Central memory CD4-positive, alpha-beta T cell (primary cell): ENCODE measurements at regions not wholly inside any gene's neighbourhood (a gene's known extent, or its start where the extent isn't known, plus 50 kb on each side); places are given as distances from the start of the nearest gene placed in this dataset.
"Not testable (repeated sequence)": the region's sequence is repeated elsewhere in the genome, so short reads cannot be mapped to it uniquely, and the experiment has no call there.

Source experiments
- DNase-seq: peaks from one replicate; pipeline ENCODE4 v3.0.0; 2022

DNA sequence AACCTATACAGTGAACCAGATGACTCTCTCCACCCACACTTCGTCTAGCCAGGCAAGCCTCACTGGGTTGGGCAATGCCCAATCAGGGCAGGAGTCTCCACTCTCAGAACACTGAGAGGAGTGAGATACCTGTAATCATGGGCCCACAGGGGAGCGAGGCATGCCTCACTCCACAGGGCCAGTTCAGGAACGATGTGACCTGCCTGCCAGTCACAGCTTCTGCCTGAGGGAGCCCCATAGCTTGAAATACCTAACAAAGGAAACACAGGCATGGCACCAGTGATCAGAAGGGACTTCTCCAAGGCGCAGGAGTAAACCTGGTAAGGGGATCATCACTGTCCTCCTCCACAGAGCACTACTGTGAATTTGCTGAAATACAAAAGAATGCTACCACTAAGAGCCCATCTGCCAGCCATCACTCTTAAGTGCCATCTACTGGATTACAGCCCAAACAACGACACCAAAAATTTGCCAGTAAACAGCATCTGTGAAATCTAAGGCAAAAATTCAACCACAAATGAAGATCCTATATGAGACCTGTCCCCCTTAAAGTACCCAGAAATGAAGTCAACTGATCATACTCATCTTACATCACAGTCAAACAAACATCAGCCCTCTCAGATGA, 689.9 kb upstream of the SEMA6D start:
- no peak for DNase-seq

DNA sequence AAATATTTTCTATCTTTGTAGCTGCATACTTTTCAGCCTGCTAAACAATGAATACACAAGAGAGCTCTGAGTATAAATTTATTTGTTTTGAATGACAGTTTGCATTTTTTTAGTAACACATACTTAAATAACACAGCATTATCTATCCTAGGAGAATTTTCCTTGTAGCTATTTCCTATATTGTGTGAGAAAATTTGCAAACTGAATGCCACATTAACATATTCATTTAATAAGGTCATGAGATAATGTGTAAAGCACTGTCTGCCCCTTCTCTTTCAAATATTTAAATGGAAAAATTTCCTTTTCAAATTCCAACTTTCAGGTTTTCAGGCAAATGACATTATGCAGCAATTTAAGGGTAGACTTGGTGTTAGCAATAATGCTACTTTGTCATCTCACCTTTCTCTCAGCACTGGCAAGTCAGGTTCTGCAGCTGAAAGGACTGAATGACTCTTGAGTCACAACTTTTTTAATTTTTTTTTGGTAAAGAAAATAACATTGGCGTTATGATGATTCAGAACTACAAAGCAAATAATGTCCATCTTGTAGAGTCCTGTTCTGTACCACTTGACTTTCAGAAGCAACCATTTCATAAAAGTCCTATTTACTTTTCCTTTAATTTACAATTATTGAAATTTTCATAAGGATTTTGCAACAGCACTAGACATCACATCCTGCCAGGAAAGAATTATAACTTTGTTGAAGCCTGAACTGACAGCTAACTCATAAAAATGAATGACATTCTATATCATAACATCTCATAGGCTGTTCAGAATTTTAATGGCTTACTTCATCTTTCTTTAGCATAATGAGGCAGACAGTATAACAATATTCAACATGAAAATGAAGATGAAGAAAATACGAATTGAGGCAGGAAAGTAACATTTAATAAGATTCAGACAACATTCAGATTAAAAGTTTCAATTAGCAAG, 681.6 kb upstream of the SEMA6D start:
- no peak for DNase-seq

DNA sequence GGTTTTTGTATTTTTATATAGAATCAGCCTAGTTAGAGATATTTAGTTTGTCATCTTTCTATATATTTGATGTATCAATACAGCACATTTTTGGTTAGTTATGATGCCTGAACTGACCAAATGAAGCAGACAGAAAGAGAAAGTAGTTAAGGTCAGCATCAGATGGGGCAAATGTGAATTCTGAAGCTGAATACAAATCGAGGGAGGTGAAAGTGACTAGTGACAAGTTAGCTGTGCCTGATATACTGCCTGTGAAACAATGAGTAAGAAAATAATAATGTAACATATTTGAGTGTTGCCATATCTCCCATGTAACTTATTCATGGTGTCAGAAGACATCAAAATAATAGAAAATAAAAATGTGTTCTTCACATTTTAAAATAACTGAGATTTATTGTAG, 680.3 kb upstream of the SEMA6D start:
- no peak for DNase-seq

DNA sequence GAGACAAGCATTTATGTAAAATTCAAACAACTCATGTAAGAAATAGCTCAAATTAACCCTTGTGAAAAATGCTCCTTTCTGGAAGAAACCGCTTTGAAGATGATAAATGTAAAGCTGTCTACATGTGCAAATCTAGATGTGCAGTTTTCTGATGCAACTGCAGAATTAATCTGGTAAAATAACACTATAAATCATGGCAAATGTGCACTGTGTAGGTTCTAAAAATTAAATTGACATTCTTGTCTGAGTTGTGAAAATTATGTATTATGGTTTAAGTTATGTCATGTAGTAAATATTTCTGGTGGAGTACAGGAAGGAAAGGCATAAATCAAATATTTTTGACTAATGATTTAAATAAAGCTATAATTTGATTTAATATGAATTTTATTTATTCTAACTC, 678.1 kb upstream of the SEMA6D start:
- DNase-seq = no peak

DNA sequence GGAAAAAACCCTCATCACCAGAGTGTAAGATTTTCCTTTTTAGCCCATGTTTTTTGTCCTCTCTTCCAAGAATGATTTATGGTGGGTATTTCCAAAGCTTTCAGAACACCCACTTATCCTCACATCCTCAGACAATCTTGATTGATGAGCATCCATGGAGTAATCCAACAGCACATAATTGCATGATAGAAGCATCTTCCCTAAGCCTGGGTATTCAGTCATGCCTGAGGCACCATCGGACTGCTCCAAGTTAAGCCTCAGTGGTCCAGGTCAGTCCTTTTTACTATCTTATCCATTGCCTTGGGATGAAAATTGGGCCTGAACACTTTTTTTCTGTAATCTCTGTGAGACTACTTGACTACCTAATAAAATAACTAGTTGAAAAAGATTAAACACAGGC, 676.0 kb upstream of the SEMA6D start:
- no peak for DNase-seq

DNA sequence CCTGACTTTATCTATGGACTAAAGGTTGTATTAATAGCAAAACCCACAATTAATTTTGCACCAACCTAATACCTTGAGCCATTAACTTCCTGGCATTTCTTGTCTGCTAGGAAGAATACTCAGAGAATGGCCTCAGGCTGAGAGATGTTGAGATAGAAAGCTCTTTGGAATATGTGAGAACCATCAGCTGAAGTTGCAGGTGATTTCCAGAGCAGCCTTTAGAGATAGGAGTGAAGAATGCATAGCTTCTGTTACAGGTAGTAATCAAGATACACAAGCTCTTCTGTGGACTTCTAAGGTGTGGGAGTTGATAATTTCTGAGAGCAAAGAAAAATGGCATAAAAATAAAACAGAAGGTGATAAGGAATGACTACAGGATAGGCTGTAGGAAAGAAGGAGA, 669.3 kb upstream of the SEMA6D start:
- DNase-seq = not testable (repeated sequence)

DNA sequence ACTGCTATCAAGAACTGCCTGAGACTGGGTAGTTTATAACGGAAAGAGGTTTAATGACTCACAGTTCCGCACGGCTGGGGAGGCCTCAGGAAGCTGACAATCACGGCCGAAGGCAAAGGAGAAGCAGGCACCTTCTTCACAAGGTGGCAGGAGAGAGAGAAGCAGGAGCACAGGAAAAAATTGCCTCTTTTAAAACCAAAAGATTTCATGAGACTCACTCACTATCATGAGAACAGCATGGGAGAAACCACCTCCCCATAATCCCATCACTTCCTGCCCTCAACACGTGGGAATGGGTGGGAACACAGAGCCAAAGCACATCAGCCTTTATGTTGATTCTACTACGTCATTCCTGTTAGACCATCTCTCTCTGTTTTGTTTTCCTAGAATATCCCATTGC, 650.9 kb upstream of the SEMA6D start:
- no peak for DNase-seq

DNA sequence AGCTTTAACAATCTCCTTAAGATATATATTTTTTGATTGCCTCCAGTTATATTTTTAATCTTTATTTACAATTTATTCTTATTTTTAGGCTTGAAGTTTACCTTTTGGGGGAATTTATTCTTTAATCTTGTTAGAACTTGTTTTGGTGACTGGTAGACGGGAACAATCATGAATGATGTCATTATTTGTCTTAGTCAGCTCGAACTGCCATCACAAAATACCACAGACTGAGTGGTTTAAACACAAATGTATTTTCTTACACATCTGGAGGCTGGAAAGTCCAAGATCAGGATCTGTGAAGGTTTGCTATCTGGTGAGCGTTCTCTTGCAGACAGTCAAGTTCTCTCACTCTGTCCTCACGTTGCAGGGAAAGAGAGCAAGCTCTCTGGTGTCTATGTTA, 639.5 kb upstream of the SEMA6D start:
- not testable (repeated sequence) for DNase-seq

DNA sequence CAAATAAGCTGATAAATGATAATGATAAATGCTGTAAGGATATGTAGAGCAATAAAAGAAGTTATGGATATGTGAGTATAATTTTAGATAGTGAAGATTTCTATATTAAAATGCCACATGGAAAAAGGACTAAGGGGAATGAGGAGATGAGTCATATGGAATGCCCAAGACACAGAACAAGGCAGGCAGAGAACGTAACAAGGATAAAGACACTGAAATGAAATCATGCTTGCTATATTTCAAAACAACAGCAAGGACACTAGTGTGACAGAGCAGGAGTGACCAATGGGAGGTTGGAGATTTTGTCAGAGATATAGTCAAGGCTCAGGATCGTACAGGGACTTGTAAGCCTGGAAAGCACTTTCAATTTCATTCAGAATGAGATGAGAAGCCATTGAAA, 621.5 kb upstream of the SEMA6D start:
- DNase-seq = no peak

DNA sequence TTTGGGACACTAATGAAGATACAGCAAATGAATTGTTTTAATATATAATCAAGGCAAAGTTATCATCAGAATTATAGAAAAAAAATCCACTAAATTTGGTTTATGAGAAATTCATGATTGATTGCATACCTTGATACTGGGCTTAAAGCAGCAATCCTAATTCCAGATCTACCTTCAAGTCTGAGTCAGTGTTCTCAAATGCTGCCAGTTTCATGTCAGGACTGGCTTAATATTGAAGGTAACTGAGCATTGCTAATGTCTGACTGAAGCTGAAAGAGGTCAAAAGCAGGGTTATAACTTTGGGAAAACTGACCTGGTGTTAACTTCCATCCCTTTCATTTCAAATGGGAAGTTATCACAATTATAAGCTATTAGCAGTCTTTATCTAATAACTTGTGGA, 618.8 kb upstream of the SEMA6D start:
- not testable (repeated sequence) for DNase-seq

DNA sequence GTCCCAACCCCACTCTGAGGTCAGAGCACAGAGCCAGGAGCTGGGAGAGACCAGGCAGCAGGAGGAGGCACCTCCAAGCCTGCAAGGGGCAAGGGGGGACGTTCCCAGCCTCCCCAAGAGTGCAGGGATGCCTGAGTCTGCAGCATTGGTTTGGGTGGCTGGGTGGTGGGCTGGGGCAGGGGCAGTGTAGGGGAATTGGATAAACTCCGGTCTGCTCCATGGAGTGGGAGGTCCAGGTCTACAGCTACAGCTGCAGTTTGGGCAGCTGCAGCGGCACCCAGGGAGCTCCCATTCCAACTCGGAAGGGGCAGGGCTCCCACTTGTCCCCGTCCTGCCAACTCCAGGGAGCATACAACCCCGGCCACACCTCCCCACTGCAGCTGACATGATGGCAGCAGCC, 617.5 kb upstream of the SEMA6D start:
- DNase-seq = not testable (repeated sequence)

DNA sequence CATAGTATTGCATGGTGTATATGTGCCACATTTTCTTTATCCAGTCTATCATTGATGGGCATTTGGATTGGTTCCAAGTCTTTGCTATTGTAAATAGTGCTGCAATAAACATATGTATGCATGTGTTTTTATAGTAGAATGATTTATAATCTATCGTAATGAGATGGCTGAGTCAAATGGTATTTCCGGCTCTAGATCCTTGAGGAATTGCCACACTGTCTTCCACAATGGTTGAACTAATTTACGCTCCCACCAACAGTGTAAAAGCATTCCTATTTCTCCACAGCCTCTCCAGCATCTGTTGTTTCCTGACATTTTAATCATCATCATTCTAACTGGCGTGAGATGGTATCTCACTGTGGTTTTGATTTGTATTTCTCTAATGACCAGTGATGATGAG, 608.5 kb upstream of the SEMA6D start:
- DNase-seq = not testable (repeated sequence)

DNA sequence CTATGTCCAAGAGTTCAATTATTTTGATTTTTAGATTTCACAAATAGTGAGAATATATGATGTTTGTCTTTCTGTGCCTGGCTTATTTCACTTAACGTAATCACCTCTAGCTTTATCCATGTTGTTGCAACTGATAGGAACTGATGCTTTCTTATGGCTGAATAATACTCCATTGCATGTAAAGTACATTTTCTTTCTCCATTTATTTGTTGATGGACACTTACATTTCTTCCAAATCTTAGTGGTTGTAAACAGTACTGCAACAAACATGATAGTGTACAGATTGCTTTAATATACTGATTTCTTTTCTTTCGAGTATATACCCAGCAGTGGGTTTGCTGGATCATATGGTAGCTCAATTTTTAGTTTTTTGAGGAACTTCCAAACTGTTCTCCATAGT, 600.6 kb upstream of the SEMA6D start:
- DNase-seq = no peak

DNA sequence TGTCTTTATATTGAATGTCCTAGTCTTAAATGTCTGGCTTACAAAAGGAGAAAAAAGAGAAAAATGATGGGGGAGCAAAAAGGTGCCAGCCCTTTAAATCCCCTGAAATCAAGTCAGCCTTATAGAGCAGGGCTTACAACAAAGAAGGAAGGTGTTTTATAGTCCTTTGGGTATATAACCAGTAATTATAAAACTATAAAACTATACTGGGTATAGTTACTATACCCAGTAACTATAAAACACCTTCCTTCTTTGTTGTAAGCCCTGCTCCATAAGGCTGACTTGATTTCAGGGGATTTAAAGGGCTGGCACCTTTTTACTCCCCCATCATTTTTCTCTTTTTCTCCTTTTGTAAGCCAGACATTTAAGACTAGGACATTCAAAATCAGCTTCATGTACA, 598.0 kb upstream of the SEMA6D start:
- DNase-seq = no peak

DNA sequence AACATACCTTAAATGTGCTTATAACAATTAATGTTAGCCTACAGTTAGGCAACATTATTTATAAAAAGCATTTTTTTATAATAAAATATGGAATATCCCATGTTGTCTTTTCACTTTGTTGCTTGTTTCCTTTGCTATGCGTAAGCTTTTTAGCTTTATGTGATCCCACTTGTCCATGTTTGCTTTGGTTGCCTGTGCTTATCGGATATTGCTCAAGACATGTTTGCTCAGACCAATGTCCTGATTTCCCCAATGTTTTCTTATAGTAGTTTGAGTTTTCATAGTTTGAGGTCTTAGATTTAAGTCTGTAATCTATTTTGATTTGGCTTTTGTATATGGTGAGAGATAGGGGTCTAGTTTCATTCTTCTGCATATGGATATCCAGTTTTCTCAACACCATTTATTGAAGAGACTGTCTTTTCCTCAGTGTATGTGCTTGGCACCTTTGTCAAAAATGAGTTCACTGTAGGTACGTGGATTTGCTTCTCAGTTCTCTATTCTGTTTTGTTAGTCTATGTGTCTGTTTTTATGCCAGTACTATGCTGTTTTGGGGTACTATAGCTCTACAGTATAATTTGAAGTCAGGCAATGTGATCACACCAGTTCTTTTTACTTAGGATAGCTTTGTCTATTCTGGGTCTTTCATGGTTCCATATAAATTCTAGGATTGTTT, 592.7 kb upstream of the SEMA6D start:
- DNase-seq = no peak

DNA sequence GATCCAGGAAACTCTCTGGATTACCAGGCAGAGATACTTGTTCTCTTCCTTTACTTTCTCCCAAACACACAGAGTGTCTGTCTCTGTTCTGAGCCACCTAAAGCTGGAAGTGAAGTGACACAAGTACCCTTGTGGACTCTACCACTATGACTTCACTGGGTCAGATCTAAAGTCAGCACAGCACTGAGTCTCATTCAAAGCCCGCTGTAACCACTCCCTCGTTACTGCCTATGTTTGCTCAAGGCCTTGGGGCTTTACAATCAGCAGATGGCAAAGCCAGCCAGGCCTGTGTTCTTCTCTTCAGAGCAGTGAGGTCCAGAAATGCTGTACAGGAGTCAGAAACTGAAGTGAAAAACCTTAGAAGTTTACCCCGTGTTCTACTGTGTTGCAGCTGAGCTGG, 588.3 kb upstream of the SEMA6D start:
- DNase-seq = no peak

DNA sequence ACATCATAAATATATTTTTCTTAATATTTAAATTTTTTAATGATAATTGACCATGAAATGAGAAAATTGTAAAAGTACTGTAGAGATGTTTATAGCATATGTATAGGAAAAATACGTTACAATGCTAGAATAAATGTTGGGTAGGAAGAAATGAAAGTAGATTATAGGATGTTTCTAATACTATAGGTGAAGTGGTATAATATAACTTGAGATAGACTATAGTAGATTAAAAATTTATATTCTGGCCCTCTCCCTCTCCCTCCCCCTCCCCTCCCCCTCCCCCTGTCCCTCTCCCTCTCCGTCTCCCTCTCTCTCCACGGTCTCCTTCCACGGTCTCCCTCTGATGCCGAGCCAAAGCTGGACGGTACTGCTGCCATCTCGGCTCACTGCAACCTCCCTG, 585.9 kb upstream of the SEMA6D start:
- not testable (repeated sequence) for DNase-seq

DNA sequence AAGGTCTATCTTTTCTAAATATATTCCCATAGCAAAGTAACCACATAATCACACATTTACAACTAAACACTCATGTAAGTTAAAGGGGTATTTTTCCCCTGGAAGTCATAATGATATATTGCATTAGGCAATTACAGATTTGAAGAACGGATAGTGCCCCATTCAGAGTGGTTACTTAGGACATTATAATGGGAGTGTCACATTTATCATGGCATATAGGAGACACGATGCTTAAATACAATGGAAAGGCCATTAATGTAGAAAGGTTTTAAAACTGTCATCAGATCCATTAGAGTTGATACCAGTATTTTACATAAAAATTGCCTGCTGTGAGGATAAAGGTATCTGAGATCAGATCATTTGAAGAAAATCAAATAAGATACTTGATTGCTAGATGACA, 582.0 kb upstream of the SEMA6D start:
- no peak for DNase-seq

DNA sequence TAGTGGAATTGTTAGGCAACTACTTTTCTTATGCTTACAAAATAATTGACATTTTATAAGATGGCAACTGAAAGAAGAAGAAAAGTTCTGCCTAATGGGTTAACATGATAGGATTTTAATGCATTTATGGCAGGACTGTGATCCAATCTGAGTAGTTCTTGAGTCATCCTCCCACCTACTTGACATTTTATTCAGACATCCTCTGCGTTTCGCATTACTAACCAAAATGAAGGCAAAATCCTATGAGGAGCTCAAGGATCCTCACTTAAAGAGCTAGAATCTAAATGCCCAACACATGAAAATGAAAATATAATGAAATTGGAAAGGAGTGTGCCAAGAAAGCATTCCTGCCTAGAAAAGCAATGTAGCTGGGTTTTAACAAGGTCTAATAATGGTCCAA, 581.1 kb upstream of the SEMA6D start:
- no peak for DNase-seq

DNA sequence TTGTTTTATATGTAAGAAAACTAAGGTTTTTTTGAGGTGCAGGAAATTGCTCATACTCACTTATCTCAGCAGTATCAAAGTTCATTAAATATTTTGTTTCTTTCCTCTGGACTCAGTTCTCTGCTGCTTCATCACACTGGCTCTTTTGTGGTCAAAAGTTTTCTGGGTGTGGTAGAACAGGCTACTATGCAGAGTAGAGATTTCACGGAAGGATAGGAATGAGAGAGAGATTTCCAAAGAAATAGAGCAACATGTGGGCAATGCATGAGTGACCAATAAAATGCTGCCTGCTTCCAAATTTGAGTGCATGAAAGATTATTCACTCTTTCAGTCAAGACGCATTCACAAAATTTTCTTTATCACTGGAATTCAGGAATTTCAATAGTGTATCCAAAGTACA, 577.3 kb upstream of the SEMA6D start:
- no peak for DNase-seq

DNA sequence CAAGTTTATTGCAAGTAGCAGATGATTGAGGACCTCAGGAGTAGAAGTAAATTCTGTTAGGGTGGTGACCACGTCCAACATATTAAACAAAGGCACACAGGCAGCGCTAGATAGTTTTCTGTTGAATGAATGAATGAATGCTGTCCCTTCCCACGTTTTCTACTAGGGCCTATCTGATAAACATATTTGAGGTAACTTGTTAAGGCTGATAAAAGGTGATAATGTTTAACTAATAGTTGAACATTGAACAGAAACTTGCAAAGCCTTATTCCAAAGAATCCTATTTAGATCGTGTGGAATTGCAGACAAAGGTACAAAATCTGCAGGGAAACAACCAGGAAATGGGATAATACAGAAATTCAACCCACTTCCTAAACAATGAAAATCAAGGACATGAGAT, 559.5 kb upstream of the SEMA6D start:
- DNase-seq = no peak

DNA sequence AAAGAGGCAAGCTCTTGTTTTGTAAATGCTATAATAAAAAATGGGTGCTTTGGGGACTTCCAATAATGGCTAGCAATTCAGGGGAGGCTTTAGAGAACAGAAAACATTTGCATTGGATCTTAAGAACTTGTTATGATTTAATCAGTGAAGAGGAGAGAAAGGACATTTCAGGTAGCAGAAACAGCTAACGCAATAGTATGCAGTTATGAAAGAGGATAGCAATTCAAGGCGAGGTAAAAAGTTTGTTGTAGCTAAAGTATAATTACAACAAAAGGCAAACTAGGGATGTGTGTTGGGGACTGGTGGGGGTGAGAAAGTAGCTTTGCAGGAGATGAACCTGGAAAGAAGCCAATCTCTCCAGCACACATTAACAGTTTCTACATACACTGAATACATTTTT, 558.7 kb upstream of the SEMA6D start:
- no peak for DNase-seq

DNA sequence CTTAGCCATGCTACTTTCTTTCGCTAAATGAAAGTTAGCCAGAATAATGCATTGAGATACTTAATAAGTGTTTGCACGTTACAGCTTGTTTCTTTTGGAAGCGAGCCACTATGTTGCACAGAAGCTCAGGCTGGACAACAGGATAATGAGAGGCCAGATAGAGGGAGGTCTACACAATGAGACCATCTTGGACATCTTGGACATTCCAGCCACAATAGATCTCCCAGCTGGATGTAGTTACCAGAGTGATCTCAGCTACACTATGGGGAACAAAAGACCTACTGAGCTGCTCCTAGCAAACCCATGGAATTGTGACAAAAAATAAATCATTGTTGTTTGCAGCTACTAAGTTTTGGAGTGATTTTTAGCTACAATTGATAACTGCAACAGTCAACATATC, 540.1 kb upstream of the SEMA6D start:
- no peak for DNase-seq

DNA sequence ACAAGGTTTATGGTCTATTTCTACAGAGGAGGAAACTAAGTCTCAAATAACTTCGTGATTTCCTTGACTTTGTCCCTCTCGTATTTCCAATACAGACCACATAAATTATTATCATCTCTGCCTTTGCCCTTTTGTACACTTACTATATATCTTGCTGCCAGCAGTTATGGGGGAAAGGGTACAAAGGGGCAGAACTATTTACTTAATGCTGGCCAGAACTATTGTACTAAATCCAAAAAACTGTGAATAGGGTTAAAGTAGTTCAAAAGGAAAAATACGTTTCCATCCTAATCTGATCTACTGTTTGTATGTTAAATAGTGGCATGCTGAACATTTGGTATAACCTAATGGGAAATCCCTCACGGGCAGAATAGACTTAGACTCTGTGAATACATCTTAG, 537.3 kb upstream of the SEMA6D start:
- no peak for DNase-seq
